GM19395 (cell line): ENCODE measurements at regions not wholly inside any gene's neighbourhood (a gene's known extent, or its start where the extent isn't known, plus 50 kb on each side); places are given as distances from the start of the nearest gene placed in this dataset.

Experiments
- ATAC-seq: cut with Tn5 transposase; IDR thresholded peaks from one replicate; pipeline ENCODE4 v1.9.1; 2021; ENCODE audit warnings: mild to moderate bottlenecking, moderate library complexity; ENCODE audit not compliant: unreplicated experiment

- no peak for ATAC-seq
These were observed 842.8 kb upstream of the EPHA6 start for GRCh38 chr3:95971573-95971972.

- ATAC-seq: no peak
These were observed 820.1 kb upstream of the EPHA6 start for GRCh38 chr3:95994338-95994737.

DNA sequence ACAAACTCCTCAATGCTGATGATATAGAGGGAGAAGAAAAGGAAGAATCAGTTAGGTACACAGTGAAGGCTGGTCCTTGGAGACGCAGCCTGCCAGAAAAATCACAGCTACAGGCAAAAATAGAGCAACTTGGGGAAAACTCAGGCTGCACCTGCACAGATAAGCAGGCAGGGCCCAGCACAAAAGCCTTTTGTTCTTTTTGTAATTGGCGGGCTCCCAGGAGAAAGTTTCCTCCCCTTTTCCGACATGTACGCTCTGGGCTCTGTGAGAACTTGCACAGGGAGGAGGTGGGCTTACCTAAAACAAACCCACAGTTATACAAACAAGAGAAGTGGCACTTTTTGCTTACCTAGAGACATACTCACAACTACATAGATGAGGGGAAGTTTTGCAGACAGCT is 813.4 kb upstream of the EPHA6 start:
- no peak for ATAC-seq

GRCh38 chr3:96007650-96008195 is 806.7 kb upstream of the EPHA6 start:
- no peak for ATAC-seq

DNA sequence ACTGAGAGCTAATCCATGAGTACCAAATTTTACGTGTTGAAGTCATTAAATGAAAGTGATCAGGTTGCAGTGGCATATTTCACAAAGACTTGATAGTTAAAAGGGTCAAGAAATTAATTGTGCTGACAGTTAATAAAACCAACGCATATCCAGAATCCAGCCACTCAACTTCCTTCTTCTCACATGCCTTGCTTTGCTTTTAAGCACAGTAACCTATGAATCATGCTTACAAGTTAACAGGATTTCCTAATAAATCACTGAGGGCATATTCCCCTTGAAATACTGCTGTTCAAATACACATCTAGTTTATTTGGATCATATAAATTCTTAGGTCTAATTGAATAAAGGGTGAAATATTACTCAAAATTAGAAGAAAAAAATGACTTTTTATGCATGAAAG is 801.5 kb upstream of the EPHA6 start:
- ATAC-seq: no peak

- no peak for ATAC-seq
These were observed 796.8 kb upstream of the EPHA6 start for GRCh38 chr3:96017556-96017955.

DNA sequence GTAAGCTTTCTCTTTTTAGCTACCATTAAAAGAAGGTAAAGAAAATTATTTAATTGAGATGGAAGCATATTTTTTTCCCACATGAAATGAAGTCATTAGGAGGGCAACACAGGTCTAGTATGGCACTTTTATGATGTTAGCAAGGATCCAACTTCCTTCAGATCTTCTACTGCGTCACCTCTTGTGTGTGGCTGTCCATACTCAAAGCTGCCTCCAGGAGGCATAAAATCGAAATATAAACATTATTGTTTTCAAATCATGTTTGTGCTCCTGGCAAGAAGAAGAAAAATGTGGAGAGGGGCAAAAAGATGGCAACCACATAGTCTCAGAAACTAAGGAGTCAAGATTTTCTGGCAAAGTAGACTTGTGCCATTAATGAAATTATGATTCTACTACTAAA is 791.7 kb upstream of the EPHA6 start:
- no peak for ATAC-seq

DNA sequence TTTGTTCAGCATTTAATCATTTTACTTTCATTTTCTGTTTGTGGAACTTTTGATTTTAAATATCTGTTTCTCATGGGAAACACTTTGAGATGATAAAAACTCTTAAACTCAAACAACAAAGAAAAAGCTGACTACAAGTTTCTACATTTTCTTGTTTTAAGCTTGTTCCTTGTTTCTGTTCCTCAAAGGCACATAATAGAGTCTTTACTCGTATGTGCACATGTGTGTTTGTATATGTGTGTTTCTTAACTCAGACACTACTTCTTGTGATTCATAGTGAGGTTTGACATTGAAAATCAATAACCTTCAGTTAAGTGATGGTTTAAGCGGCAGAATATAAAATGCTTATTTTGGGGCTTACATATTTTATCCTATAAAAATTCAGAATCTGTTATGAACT is 786.7 kb upstream of the EPHA6 start:
- ATAC-seq: no peak

DNA sequence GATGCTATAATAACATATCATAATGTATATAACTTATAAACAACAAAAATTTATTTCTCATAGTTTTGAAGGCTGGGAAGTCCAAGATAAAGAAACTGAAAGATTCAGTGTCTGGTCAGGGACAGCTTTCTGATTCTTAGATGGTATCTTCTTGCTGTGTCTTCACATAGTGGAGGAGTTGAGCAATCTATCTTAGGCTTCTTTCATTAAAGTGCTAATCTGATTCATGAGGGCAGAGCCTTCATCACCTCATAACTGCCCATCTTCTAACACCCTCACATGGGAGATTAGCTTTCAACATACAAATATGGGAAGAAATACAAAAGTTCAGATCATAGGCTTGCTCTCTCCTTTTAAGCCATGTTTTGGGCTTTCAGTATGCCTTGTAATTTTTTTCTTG is 774.8 kb upstream of the EPHA6 start:
- ATAC-seq: no peak

GRCh38 chr3:96059301-96059700 is 755.1 kb upstream of the EPHA6 start:
- ATAC-seq: no peak

- ATAC-seq: no peak
These were observed 745.3 kb upstream of the EPHA6 start for GRCh38 chr3:96069065-96069464.

GRCh38 chr3:96070678-96071077 is 743.7 kb upstream of the EPHA6 start:
- no peak for ATAC-seq

GRCh38 chr3:96071097-96071496 is 743.3 kb upstream of the EPHA6 start:
- no peak for ATAC-seq

- ATAC-seq: no peak
These were observed 742.2 kb upstream of the EPHA6 start for GRCh38 chr3:96072226-96072625.

DNA sequence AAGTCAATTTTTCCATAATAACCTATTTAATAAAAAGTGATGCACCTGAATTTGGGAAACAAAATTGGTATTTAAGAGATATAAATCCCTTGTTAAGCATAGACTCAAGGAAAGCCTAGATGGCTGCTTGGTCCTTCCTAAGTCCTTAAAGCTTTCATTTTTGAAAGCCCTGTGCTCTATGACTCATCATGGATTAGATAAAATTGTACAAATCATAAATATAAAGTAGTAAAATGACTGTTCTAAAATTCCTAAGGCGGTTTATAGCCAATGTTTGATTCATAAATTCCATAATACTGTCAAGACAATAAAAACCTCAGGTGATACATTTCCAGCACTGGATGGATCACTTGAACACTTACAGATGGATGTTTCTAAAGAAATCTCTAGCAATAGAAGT is 730.8 kb upstream of the EPHA6 start:
- ATAC-seq: no peak

DNA sequence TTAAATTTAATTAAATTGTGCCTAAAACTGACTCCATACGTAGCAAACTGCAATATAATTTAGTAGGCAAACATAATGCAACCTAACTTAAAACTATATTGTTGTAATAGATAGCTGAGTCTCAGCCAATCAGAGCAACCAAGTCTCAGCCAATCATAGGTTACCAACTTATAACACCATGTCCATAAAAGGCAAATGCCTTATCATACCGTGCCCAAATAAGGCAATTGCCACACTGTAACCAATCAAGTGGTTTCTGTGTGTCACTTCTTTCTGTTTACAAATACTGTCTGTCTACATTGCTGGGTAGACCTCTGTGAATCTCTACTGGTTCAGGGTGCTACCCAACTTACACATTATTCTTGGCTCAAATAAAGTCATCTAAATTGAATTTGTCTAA is 728.4 kb upstream of the EPHA6 start:
- no peak for ATAC-seq

DNA sequence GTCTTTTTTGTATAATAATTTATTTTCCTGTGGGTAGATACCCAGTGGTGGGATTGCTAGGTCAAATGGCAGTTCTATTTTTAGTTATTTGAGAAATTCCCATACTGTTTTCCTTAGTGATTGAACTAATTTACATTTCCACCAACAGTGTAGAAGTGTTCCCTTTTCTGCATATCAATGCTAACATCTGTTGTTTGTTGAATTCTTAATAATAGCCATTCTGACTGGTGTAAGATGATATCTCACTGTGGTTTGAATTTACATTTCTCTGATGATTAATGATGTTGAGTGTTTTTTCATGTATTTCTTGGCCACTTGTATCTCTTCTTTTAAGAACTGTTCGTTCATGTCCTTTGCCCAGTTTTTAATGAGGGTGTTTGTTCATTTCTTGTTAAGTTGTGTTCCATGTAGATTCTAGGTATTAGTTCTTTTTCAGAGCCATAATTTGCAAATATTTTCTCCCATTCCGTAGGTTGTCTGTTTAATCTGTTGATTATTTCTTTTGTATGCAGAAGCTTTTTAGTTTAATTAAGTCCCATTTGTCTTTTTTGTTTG is 713.3 kb upstream of the EPHA6 start:
- no peak for ATAC-seq

GRCh38 chr3:96106701-96107100 is 707.7 kb upstream of the EPHA6 start:
- no peak for ATAC-seq
